ENCODE measurements at regions not wholly inside any gene's neighbourhood (a gene's known extent, or its start where the extent isn't known, plus 50 kb on each side); places are given as distances from the start of the nearest gene placed in this dataset.

DNA sequence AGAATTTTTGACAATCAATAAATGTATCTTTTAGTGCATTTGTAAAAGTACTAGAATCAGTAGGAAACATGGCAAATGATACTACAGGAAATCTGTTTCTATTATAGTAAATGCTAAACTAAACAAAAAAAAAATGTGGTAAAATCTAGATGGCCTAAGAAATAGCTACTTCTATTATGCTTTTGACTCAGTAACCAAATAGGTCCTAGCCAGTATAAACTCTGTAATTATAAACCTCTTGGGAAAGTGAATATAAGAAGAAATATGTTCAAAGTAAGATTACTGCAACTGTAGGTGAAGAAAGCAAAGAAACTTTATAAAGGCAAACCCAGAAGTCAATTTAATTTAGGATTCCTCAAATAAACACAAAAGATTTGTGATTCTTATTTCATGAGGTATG is 581.2 kb downstream of the LRFN5 start:
- H3K27me3 ChIP-seq (ENCODE audit: insufficient read depth, low read length), result no peaks in the 10 kb centered on the region
- no peaks in the 10 kb centered on the region for H3K36me3 ChIP-seq (ENCODE audit: control insufficient read depth in 1 of 2, insufficient read depth in 2 of 2, low read length in 2 of 2)
- H3K23ac ChIP-seq (ENCODE audit: low read length), result no peak overlapping the region
- DNase-seq, result no peak
- H2AFZ ChIP-seq (ENCODE audit: insufficient read depth, low read length, poor library complexity), result no peak overlapping the region
- H3K79me1 ChIP-seq (ENCODE audit: low read length), result no peaks in the 10 kb centered on the region
- H3K9ac ChIP-seq (ENCODE audit: low read length), result no peak overlapping the region
- no peak overlapping the region for H4K91ac ChIP-seq (ENCODE audit: low read depth, low read length)
- no peak overlapping the region for H4K12ac ChIP-seq (ENCODE audit: low read depth, low read length)
- no peak overlapping the region for H3K4me3 ChIP-seq (ENCODE audit: low read depth, low read length)
- H2AK5ac ChIP-seq (ENCODE audit: low read length), result no peak overlapping the region
- no peaks in the 10 kb centered on the region for H3K9me3 ChIP-seq (ENCODE audit: insufficient read depth, low read depth, low read length)
- H3K27ac ChIP-seq (ENCODE audit: low read depth, low read length), result no peak overlapping the region
- no peak overlapping the region for H3K4me2 ChIP-seq (ENCODE audit: low read length)
- no peaks in the 10 kb centered on the region for H3K4me1 ChIP-seq (ENCODE audit: control insufficient read depth in 1 of 2, insufficient read depth in 2 of 2, low read length in 2 of 2)
- no peak overlapping the region for H2BK12ac ChIP-seq (ENCODE audit: low read length)
- H3K14ac ChIP-seq (ENCODE audit: low read length), result no peak overlapping the region
- no peak overlapping the region for H3K18ac ChIP-seq (ENCODE audit: low read length)
- no peak overlapping the region for H3K4ac ChIP-seq (ENCODE audit: low read depth, low read length)
- H4K8ac ChIP-seq (ENCODE audit: low read depth, low read length), result no peak overlapping the region
- no peak overlapping the region for H2BK120ac ChIP-seq (ENCODE audit: insufficient read depth, low read length, poor library complexity)
- no peaks in the 10 kb centered on the region for H3K79me2 ChIP-seq (ENCODE audit: control insufficient read depth, insufficient read depth, low read length, poor library complexity)
- no peak overlapping the region for H2BK5ac ChIP-seq (ENCODE audit: low read depth, low read length, poor library complexity)

DNA sequence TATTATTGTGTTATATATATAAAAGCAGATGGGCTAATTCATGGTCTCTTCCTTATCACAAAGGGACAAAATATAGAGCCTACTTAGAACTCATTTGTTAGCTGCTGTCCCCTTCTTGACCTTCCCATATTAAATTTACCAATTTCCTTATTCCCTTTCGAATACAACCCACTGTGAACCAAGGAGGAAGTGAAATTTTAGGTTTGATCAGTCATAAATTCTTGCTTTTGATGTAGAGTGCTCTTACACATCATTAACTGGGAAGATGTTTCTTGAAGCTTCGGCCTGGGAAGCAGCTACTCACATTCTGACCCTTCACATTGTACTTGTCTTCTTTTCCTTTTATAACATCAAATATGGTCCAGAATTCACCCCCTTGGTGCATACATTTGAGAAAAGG is 579.0 kb downstream of the LRFN5 start:
- H3K4me2 ChIP-seq (ENCODE audit: low read length), result no peak overlapping the region
- no peak overlapping the region for H3K4ac ChIP-seq (ENCODE audit: low read depth, low read length)
- no peak overlapping the region for H4K12ac ChIP-seq (ENCODE audit: low read depth, low read length)
- no peak overlapping the region for H2BK12ac ChIP-seq (ENCODE audit: low read length)
- no peak overlapping the region for H3K14ac ChIP-seq (ENCODE audit: low read length)
- DNase-seq, result no peak
- WGBS (ENCODE audit: extremely low coverage, insufficient coverage, insufficient read length), result 100% methylated on average over 1 of the region's 2 CpGs
- no peak overlapping the region for H2BK5ac ChIP-seq (ENCODE audit: low read depth, low read length, poor library complexity)
- H2AFZ ChIP-seq (ENCODE audit: insufficient read depth, low read length, poor library complexity), result no peak overlapping the region
- H3K18ac ChIP-seq (ENCODE audit: low read length), result no peak overlapping the region
- no peak overlapping the region for H3K23ac ChIP-seq (ENCODE audit: low read length)
- no peak overlapping the region for H2BK120ac ChIP-seq (ENCODE audit: insufficient read depth, low read length, poor library complexity)
- no peaks in the 10 kb centered on the region for H3K4me1 ChIP-seq (ENCODE audit: control insufficient read depth in 1 of 2, insufficient read depth in 2 of 2, low read length in 2 of 2)
- H4K91ac ChIP-seq (ENCODE audit: low read depth, low read length), result no peak overlapping the region
- no peak overlapping the region for H2AK5ac ChIP-seq (ENCODE audit: low read length)
- no peak overlapping the region for H3K4me3 ChIP-seq (ENCODE audit: low read depth, low read length)
- H3K27me3 ChIP-seq (ENCODE audit: insufficient read depth, low read length), result no peaks in the 10 kb centered on the region
- H3K9me3 ChIP-seq (ENCODE audit: insufficient read depth, low read depth, low read length), result no peaks in the 10 kb centered on the region
- H3K79me1 ChIP-seq (ENCODE audit: low read length), result no peaks in the 10 kb centered on the region
- H3K79me2 ChIP-seq (ENCODE audit: control insufficient read depth, insufficient read depth, low read length, poor library complexity), result no peaks in the 10 kb centered on the region
- H3K36me3 ChIP-seq (ENCODE audit: control insufficient read depth in 1 of 2, insufficient read depth in 2 of 2, low read length in 2 of 2), result no peaks in the 10 kb centered on the region
- no peak overlapping the region for H3K9ac ChIP-seq (ENCODE audit: low read length)
- H3K27ac ChIP-seq (ENCODE audit: low read depth, low read length), result no peak overlapping the region
- no peak overlapping the region for H4K8ac ChIP-seq (ENCODE audit: low read depth, low read length)

DNA sequence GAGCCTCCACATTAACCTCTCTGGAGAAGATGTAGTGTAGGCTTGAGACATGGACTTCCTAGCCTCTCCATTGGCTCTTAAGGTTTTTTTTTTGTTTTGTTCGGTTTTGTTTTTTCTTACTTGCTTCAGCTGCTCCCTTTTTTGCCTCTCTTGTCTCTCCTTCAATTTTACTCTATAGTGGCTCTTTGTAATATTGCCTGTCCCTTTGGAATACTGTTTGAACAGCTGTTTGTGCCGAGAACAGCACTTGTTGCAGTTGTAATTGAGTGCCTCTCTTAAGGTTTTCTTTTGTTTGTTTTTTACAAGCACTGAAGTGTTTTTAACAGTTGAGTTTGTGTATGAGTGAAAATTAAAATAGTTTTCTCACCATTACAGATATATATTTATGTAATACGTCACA is 567.7 kb downstream of the LRFN5 start:
- no peak overlapping the region for H3K9ac ChIP-seq (ENCODE audit: low read length)
- H3K9me3 ChIP-seq (ENCODE audit: insufficient read depth, low read depth, low read length), result no peaks in the 10 kb centered on the region
- H3K4ac ChIP-seq (ENCODE audit: low read depth, low read length), result no peak overlapping the region
- no peak overlapping the region for H3K27ac ChIP-seq (ENCODE audit: low read depth, low read length)
- no peaks in the 10 kb centered on the region for H3K4me1 ChIP-seq (ENCODE audit: control insufficient read depth in 1 of 2, insufficient read depth in 2 of 2, low read length in 2 of 2)
- no CpG with 5 or more reads among the region's 3 CpGs for WGBS (ENCODE audit: extremely low coverage, insufficient coverage, insufficient read length)
- no peaks in the 10 kb centered on the region for H3K36me3 ChIP-seq (ENCODE audit: control insufficient read depth in 1 of 2, insufficient read depth in 2 of 2, low read length in 2 of 2)
- H3K23ac ChIP-seq (ENCODE audit: low read length), result no peak overlapping the region
- no peak overlapping the region for H4K91ac ChIP-seq (ENCODE audit: low read depth, low read length)
- no peak overlapping the region for H4K8ac ChIP-seq (ENCODE audit: low read depth, low read length)
- no peak overlapping the region for H2AK5ac ChIP-seq (ENCODE audit: low read length)
- H4K12ac ChIP-seq (ENCODE audit: low read depth, low read length), result no peak overlapping the region
- no peak overlapping the region for H3K18ac ChIP-seq (ENCODE audit: low read length)
- no peak for DNase-seq
- H3K27me3 ChIP-seq (ENCODE audit: insufficient read depth, low read length), result no peaks in the 10 kb centered on the region
- no peak overlapping the region for H3K4me2 ChIP-seq (ENCODE audit: low read length)
- no peak overlapping the region for H2BK5ac ChIP-seq (ENCODE audit: low read depth, low read length, poor library complexity)
- H2BK12ac ChIP-seq (ENCODE audit: low read length), result no peak overlapping the region
- no peak overlapping the region for H2AFZ ChIP-seq (ENCODE audit: insufficient read depth, low read length, poor library complexity)
- H3K14ac ChIP-seq (ENCODE audit: low read length), result no peak overlapping the region
- no peaks in the 10 kb centered on the region for H3K79me2 ChIP-seq (ENCODE audit: control insufficient read depth, insufficient read depth, low read length, poor library complexity)
- H2BK120ac ChIP-seq (ENCODE audit: insufficient read depth, low read length, poor library complexity), result no peak overlapping the region
- no peak overlapping the region for H3K4me3 ChIP-seq (ENCODE audit: low read depth, low read length)
- H3K79me1 ChIP-seq (ENCODE audit: low read length), result no peaks in the 10 kb centered on the region

DNA sequence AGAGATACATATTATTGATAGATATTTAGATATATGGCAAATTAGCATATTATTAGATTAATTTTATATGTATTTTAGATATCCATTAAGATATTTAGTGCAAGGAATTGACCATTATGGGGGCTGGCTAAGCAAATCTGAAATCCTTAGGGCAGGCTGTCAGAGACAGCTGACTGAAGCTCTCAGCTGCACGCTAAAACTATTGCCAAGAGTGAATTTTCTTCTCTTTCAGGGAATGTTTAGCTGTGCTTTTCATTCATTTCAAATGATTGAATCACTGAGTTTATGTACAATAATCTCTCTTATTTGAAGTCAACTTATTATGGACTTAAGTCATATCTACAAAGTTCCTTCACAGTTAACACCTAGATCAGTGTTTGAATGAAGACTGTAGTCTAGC is 566.5 kb downstream of the LRFN5 start:
- H3K14ac ChIP-seq (ENCODE audit: low read length), result no peak overlapping the region
- no peak overlapping the region for H2AFZ ChIP-seq (ENCODE audit: insufficient read depth, low read length, poor library complexity)
- H3K4me2 ChIP-seq (ENCODE audit: low read length), result no peak overlapping the region
- no peak overlapping the region for H3K18ac ChIP-seq (ENCODE audit: low read length)
- H2BK120ac ChIP-seq (ENCODE audit: insufficient read depth, low read length, poor library complexity), result no peak overlapping the region
- no peak overlapping the region for H4K12ac ChIP-seq (ENCODE audit: low read depth, low read length)
- H3K79me1 ChIP-seq (ENCODE audit: low read length), result no peaks in the 10 kb centered on the region
- no peaks in the 10 kb centered on the region for H3K27me3 ChIP-seq (ENCODE audit: insufficient read depth, low read length)
- H2BK5ac ChIP-seq (ENCODE audit: low read depth, low read length, poor library complexity), result no peak overlapping the region
- no peak for DNase-seq
- H2AK5ac ChIP-seq (ENCODE audit: low read length), result no peak overlapping the region
- H3K9me3 ChIP-seq (ENCODE audit: insufficient read depth, low read depth, low read length), result no peaks in the 10 kb centered on the region
- no CpG with 5 or more reads among the region's 1 CpG for WGBS (ENCODE audit: extremely low coverage, insufficient coverage, insufficient read length)
- H3K9ac ChIP-seq (ENCODE audit: low read length), result no peak overlapping the region
- H3K27ac ChIP-seq (ENCODE audit: low read depth, low read length), result no peak overlapping the region
- no peaks in the 10 kb centered on the region for H3K36me3 ChIP-seq (ENCODE audit: control insufficient read depth in 1 of 2, insufficient read depth in 2 of 2, low read length in 2 of 2)
- no peaks in the 10 kb centered on the region for H3K79me2 ChIP-seq (ENCODE audit: control insufficient read depth, insufficient read depth, low read length, poor library complexity)
- H3K4me1 ChIP-seq (ENCODE audit: control insufficient read depth in 1 of 2, insufficient read depth in 2 of 2, low read length in 2 of 2), result no peaks in the 10 kb centered on the region
- no peak overlapping the region for H3K23ac ChIP-seq (ENCODE audit: low read length)
- no peak overlapping the region for H4K8ac ChIP-seq (ENCODE audit: low read depth, low read length)
- no peak overlapping the region for H2BK12ac ChIP-seq (ENCODE audit: low read length)
- H3K4ac ChIP-seq (ENCODE audit: low read depth, low read length), result no peak overlapping the region
- no peak overlapping the region for H4K91ac ChIP-seq (ENCODE audit: low read depth, low read length)
- no peak overlapping the region for H3K4me3 ChIP-seq (ENCODE audit: low read depth, low read length)

DNA sequence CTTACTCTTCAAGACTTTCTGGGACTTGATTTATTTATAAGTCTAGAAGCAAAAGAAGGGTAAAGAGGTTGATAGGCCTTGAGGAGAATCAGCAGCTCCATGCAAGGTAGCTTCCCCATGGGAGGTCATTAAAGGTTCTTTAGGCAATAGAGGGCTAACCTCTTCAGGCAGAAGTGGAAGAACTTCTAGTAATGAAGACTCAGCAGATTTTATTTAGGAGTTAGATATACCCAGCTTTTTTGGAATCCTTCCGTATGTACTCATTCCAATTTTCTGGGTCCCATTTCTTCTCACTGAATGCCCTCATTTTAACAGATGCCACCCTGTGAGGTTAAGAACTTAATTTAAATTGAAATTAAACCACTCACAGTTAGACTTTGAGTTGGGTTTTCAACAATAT is 565.6 kb downstream of the LRFN5 start:
- H2BK12ac ChIP-seq (ENCODE audit: low read length), result no peak overlapping the region
- no CpG with 5 or more reads among the region's 1 CpG for WGBS (ENCODE audit: extremely low coverage, insufficient coverage, insufficient read length)
- H3K9ac ChIP-seq (ENCODE audit: low read length), result no peak overlapping the region
- no peak overlapping the region for H2AK5ac ChIP-seq (ENCODE audit: low read length)
- H3K79me2 ChIP-seq (ENCODE audit: control insufficient read depth, insufficient read depth, low read length, poor library complexity), result no peaks in the 10 kb centered on the region
- no peak overlapping the region for H4K91ac ChIP-seq (ENCODE audit: low read depth, low read length)
- no peak overlapping the region for H3K18ac ChIP-seq (ENCODE audit: low read length)
- H2AFZ ChIP-seq (ENCODE audit: insufficient read depth, low read length, poor library complexity), result no peak overlapping the region
- H2BK5ac ChIP-seq (ENCODE audit: low read depth, low read length, poor library complexity), result no peak overlapping the region
- no peaks in the 10 kb centered on the region for H3K36me3 ChIP-seq (ENCODE audit: control insufficient read depth in 1 of 2, insufficient read depth in 2 of 2, low read length in 2 of 2)
- no peaks in the 10 kb centered on the region for H3K27me3 ChIP-seq (ENCODE audit: insufficient read depth, low read length)
- H3K79me1 ChIP-seq (ENCODE audit: low read length), result no peaks in the 10 kb centered on the region
- H2BK120ac ChIP-seq (ENCODE audit: insufficient read depth, low read length, poor library complexity), result no peak overlapping the region
- H4K8ac ChIP-seq (ENCODE audit: low read depth, low read length), result no peak overlapping the region
- no peak for DNase-seq
- no peaks in the 10 kb centered on the region for H3K9me3 ChIP-seq (ENCODE audit: insufficient read depth, low read depth, low read length)
- H3K14ac ChIP-seq (ENCODE audit: low read length), result no peak overlapping the region
- no peak overlapping the region for H3K4ac ChIP-seq (ENCODE audit: low read depth, low read length)
- H3K23ac ChIP-seq (ENCODE audit: low read length), result no peak overlapping the region
- H4K12ac ChIP-seq (ENCODE audit: low read depth, low read length), result no peak overlapping the region
- H3K27ac ChIP-seq (ENCODE audit: low read depth, low read length), result no peak overlapping the region
- H3K4me1 ChIP-seq (ENCODE audit: control insufficient read depth in 1 of 2, insufficient read depth in 2 of 2, low read length in 2 of 2), result no peaks in the 10 kb centered on the region
- H3K4me2 ChIP-seq (ENCODE audit: low read length), result no peak overlapping the region
- no peak overlapping the region for H3K4me3 ChIP-seq (ENCODE audit: low read depth, low read length)
